IPS-15b (cell line): ENCODE measurements at regions not wholly inside any gene's neighbourhood (a gene's known extent, or its start where the extent isn't known, plus 50 kb on each side); places are given as distances from the start of the nearest gene placed in this dataset.

Experiments used
- H3K27me3 ChIP-seq: one replicate; pipeline ENCODE4 v1.6.1; 2013; ENCODE audit warnings: low read length; ENCODE audit not compliant: control insufficient read depth, insufficient read depth
- H3K36me3 ChIP-seq: one replicate; pipeline ENCODE4 v1.6.1; 2013; ENCODE audit warnings: low read length; ENCODE audit not compliant: control insufficient read depth, insufficient read depth
- H3K4me1 ChIP-seq: one replicate; pipeline ENCODE4 v1.6.1; 2013; ENCODE audit warnings: mild to moderate bottlenecking, low read length; ENCODE audit not compliant: control insufficient read depth, insufficient read depth
- H3K4me3 ChIP-seq: one replicate; pipeline ENCODE4 v1.5.1; 2013; ENCODE audit warnings: low read depth, low read length
- H3K9ac ChIP-seq: one replicate; pipeline ENCODE4 v1.6.1; 2013; ENCODE audit warnings: low read depth, mild to moderate bottlenecking, low read length
- H3K9me3 ChIP-seq: one replicate; pipeline ENCODE4 v1.6.1; 2013; ENCODE audit warnings: mild to moderate bottlenecking, low read length; ENCODE audit not compliant: control insufficient read depth, insufficient read depth

- no peaks in the 10 kb centered on the region for H3K9me3 ChIP-seq
- no peak overlapping the region for H3K4me3 ChIP-seq
- peaks cover 19% of the 10 kb centered on the region for H3K4me1 ChIP-seq
- H3K9ac ChIP-seq: no peak overlapping the region
- H3K27me3 ChIP-seq: no peaks in the 10 kb centered on the region
- no peaks in the 10 kb centered on the region for H3K36me3 ChIP-seq
Observed at GRCh38 chr4:54548098-54548620, 109.6 kb upstream of the KIT start.

DNA sequence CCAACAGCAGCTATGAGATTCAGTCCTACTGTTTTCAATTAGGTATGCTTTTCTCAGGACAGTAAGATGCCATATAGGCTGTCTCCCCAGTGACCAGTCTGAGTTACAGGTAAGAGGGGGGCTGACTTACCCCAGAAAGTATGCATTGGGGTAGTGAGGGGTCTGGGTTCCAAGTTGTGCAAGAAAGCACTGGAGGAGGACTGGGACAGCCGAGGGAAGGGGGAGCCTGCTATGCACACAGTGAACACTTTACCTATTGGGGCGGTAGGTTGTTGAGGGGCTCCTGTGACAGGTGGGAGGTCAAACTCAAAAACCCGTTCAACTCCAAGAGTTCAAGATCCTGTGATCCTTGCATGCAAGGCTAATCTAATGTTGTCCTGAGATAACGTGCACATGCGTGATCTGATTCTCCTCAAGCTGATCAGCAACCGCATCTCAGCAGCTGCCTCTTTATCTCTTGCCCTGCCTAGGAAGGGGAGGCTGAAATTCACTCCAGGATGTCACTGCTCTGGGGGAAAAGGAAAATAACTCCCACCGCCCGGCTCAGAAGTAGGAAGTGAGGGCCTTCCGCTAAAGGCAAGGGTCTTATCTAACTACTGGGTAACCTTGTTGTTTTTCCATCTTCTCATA, 108.8 kb upstream of the KIT start:
- H3K27me3 ChIP-seq: no peaks in the 10 kb centered on the region
- no peak overlapping the region for H3K9ac ChIP-seq

DNA sequence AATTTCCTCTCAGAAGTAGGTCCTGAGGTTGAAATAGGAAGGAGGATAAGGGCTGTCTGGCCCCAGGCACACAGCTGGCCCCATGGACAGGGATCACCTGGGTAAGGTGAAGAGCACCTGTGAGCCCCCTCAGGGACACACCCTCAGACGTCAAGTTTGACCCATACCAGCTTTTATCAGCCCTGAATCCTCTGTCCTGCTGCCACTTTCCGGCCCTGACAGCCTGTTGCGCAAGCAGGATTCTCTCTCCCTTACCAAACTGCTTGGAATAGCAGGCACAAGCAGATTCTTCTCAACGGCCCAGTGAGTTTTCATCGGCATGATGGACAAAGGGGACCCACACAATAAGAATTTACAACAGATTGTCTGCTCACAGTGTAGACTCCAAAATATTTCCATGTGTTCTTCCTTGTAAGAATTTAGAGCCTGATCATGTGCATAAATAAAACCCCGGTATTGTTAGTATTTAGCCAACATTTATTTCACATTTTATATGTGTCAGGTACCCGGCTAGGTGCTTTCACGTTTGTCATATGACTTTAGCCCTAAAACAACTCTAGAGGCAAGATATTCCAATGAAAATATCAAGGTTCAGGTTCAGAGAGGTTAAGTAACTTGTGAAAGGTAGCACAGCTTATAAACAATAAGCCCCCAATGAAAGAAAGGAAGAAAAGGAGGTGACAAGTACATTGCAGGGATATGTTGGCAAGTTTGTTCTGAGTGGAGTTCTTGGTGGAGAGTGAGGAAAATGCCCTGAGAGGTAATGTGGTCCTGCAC, 107.2 kb upstream of the KIT start:
- Histone ChIP-seq H3K36me3 (no peaks in the 10 kb centered on the region), H3K9me3 (no peaks in the 10 kb centered on the region), H3K4me1 (peaks cover 19% of the 10 kb centered on the region), H3K9ac (no peak overlapping the region), H3K4me3 (no peak overlapping the region), H3K27me3 (no peaks in the 10 kb centered on the region)

More for the DNA sequence above, 108.8 kb upstream of the KIT start:
- Histone ChIP-seq H3K4me3 (no peak overlapping the region), H3K4me1 (peaks cover 19% of the 10 kb centered on the region), H3K9me3 (no peaks in the 10 kb centered on the region), H3K36me3 (no peaks in the 10 kb centered on the region)

GRCh38 chr4:54553001-54553400, 104.8 kb upstream of the KIT start:
- H3K36me3 ChIP-seq: no peaks in the 10 kb centered on the region
- no peak overlapping the region for H3K9ac ChIP-seq
- H3K4me3 ChIP-seq: no peak overlapping the region
- peaks cover 13% of the 10 kb centered on the region for H3K4me1 ChIP-seq
- no peaks in the 10 kb centered on the region for H3K27me3 ChIP-seq
- H3K9me3 ChIP-seq: no peaks in the 10 kb centered on the region

GRCh38 chr4:54554339-54554990, 103.3 kb upstream of the KIT start:
- no peaks in the 10 kb centered on the region for H3K9me3 ChIP-seq
- no peak overlapping the region for H3K4me3 ChIP-seq
- H3K4me1 ChIP-seq: peaks cover 10% of the 10 kb centered on the region
- H3K36me3 ChIP-seq: no peaks in the 10 kb centered on the region
- H3K9ac ChIP-seq: no peak overlapping the region
- no peaks in the 10 kb centered on the region for H3K27me3 ChIP-seq

GRCh38 chr4:54556051-54556450, 101.7 kb upstream of the KIT start:
- Histone ChIP-seq H3K36me3 (no peaks in the 10 kb centered on the region), H3K4me3 (no peak overlapping the region), H3K9me3 (no peaks in the 10 kb centered on the region), H3K27me3 (no peaks in the 10 kb centered on the region), H3K9ac (no peak overlapping the region), H3K4me1 (no peaks in the 10 kb centered on the region)

DNA sequence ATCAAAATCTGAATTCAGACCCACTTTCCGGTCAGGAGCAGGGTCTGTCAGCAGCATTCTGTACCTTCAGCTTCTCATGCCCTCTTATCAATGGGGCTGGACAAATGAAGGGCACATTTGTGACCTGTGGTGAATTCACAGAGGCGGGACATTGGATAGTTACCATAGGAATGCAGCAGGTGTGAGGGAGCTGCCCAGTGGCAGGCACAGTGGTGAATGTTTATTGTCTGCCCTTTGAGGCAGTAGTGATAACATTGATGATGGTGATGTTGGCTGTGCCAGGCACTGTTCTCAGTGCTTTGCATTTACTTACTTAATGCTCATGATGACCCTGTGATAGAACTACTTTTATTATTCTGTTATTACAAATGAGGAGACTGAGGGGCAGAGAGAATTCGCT, 101.2 kb upstream of the KIT start:
- no peaks in the 10 kb centered on the region for H3K9me3 ChIP-seq
- H3K4me1 ChIP-seq: no peaks in the 10 kb centered on the region
- no peaks in the 10 kb centered on the region for H3K36me3 ChIP-seq
- H3K9ac ChIP-seq: no peak overlapping the region
- no peaks in the 10 kb centered on the region for H3K27me3 ChIP-seq
- no peak overlapping the region for H3K4me3 ChIP-seq

DNA sequence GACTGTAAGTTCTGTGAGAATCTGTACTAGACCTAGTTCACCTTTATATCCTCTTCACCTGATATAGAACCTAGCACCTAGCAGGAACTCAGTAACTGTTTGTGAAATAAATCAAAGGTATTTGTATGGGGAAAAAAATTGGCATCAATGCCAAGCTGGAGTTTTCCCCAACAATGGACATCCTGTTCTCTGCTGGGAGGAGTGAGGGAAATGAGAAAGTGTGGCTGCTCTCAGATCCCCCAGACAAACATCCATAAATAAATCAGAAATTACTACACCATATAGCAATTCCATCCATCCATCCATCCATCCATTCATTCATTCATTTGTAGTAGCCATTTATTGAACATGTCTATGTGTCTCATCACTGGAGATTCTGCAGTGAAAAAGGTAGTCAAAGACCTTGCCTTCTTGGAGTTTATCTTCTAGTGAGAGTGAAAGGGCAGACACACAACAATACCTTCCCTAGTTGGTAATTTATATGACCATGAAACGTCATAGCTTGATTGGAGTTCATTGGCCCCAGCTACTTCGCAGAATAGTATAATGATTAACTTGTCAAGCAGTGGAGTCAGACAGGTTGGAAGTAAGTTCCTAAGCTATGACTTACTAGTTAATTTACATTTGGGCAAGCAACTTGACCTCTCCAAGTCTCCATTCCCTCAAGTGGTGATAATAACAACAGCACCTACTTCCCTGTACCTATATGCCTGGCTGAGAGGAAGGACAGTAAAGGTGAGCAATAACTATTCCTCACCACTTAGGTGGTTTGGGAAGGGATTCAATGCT, 98.7 kb upstream of the KIT start:
- Histone ChIP-seq H3K9me3 (no peaks in the 10 kb centered on the region), H3K27me3 (no peaks in the 10 kb centered on the region), H3K36me3 (no peaks in the 10 kb centered on the region), H3K4me3 (no peak overlapping the region), H3K9ac (no peak overlapping the region), H3K4me1 (no peaks in the 10 kb centered on the region)

DNA sequence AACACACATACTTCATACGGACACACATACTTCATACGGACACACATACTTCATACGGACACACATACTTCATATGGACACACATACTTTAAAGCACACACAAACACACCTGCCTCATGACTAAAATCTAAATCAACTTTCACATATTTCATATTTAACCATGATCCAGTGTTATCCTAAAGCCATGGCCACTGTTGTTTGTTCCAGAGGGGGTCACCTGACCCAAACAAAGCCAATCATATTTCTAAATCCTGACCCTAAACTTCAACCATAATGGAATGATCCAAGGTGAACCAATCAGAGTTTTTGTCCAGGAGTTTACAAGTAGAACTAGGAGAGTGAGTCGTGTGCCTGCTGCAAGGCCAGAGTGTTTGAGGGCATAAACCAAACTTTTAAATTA, 97.2 kb upstream of the KIT start:
- Histone ChIP-seq H3K9ac (no peak overlapping the region), H3K4me1 (no peaks in the 10 kb centered on the region), H3K27me3 (no peaks in the 10 kb centered on the region), H3K4me3 (no peak overlapping the region), H3K36me3 (no peaks in the 10 kb centered on the region), H3K9me3 (no peaks in the 10 kb centered on the region)

- no peak overlapping the region for H3K9ac ChIP-seq
- H3K9me3 ChIP-seq: no peaks in the 10 kb centered on the region
- no peak overlapping the region for H3K4me3 ChIP-seq
- H3K4me1 ChIP-seq: no peaks in the 10 kb centered on the region
- no peaks in the 10 kb centered on the region for H3K36me3 ChIP-seq
- H3K27me3 ChIP-seq: no peaks in the 10 kb centered on the region
Observed at GRCh38 chr4:54561940-54562339, 95.8 kb upstream of the KIT start.

DNA sequence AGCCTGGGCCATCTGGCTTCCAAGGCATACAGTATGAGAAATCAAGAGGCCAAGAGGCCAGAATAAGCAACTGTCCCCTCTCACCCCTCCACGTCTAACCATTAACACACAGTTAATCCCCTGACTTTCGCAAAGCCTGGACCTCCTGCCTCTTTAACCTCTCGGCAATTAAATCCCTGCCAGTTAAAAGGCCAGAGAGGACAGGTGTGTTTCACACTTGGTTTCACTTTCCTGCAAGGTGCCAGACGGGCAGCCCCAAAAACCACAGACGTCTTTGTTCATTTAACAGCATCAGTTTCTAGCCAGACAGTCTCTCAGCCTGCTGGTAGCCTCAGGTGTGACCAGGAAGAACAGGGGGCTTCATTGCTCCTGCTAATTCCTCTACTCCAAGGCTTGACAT, 91.1 kb upstream of the KIT start:
- no peak overlapping the region for H3K4me3 ChIP-seq
- peaks cover 9% of the 10 kb centered on the region for H3K4me1 ChIP-seq
- H3K36me3 ChIP-seq: no peaks in the 10 kb centered on the region
- peaks cover 11% of the 10 kb centered on the region for H3K27me3 ChIP-seq
- H3K9me3 ChIP-seq: no peaks in the 10 kb centered on the region
- no peak overlapping the region for H3K9ac ChIP-seq
